Non-pigmented ciliary epithelial cell (primary cell): ENCODE measurements at regions not wholly inside any gene's neighbourhood (a gene's known extent, or its start where the extent isn't known, plus 50 kb on each side); places are given as distances from the start of the nearest gene placed in this dataset.
A peak's percentile ranks its signal among the peaks of the same experiment; 100 is the strongest.

Experiments used
- DNase-seq: peaks from one replicate; pipeline ENCODE4 v3.0.0-alpha.2; 2010; ENCODE audit warnings: low read depth

- DNase-seq = no peak
These were observed 266.7 kb upstream of the KLF6 start for GRCh38 chr10:4051641-4052151.

- DNase-seq = no peak
These were observed 266.1 kb upstream of the KLF6 start for GRCh38 chr10:4051011-4051640.

DNA sequence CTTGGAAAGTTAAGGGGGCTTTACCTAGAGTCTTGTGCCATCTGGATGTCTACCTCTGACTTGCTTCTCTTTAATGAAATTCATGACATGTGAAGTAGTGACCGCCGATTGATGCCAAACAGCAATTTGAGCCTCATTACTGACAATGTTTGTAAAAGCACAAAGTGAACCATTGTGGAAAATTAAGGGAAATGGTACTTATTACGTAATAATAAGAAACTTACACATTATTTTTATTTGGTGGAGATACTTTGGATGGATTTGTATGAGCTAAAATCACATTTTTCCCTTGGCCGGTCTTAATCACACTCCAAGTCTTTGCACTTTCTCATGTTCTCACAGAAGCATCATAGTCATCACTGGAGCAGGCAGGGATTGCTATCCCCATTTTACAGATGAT lies 265.1 kb upstream of the KLF6 start:
- DNase-seq = no peak

DNA sequence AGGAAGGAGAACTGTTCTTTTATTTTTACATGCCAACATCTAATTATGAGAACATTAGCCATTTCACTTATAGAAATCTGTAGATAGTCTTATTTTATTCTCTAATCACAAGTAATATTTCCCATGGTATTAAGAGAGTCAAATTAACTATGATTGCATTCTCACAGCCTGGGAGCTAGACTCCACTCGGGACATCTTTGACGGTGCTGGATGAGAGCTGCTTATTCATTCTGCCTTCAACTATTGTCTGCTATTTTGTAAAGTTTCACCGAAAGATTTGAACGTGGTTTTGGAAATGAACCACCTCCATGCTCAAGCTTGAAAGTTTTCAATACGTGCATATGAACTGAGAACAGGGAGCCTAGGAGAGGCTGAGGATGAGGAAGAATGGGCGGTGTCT lies 264.3 kb upstream of the KLF6 start:
- no peak for DNase-seq

DNA sequence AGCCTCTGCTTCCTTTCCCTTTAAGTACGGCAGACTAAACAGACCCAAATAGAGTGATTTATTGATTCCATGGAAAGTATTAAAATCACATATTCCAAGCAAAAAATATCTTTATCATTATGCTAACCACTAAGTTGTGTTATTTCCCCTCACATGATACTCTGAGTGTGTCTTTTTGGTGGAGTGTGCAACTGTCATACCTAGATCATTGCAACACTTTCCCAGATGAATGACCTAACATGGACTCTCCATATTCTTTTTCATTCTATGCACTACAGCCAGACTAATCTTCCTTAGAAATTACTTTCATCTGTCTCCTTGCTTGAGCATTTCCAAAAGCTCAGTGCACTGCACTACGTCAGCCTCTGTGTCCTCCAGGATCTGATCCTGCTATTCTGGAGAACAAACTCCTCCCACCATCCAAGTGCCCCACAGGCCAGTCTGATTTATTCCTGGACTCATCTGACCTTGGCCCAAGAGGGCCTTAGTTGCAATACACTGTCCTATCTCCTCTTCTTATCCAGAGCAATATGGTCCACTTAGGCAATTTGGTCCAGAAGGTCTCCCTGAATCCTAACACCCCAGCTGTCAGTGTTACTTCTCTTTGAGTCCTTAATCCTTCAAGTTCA lies 263.3 kb upstream of the KLF6 start:
- DNase-seq = no peak

GRCh38 chr10:4046712-4047354 lies 261.8 kb upstream of the KLF6 start:
- DNase-seq = no peak

DNA sequence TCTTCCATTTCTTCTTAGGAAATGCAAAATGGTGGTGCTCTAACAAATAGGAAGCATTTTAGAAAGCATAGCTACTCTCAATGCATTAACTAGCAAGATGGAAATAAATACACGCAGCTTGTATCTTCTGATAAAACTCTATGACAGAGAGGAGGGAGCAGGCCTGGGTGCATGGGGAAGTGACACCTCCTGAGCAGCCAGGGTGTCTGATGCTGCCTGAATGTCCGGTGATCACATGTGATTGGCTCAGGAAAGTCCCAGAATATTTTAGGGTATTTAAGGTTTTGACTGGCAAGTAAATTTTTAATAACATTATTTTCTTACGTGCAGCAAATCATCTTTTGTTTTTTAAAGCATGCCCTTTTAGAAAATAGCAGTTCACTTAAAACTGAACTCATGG lies 261.0 kb upstream of the KLF6 start:
- DNase-seq = no peak

DNA sequence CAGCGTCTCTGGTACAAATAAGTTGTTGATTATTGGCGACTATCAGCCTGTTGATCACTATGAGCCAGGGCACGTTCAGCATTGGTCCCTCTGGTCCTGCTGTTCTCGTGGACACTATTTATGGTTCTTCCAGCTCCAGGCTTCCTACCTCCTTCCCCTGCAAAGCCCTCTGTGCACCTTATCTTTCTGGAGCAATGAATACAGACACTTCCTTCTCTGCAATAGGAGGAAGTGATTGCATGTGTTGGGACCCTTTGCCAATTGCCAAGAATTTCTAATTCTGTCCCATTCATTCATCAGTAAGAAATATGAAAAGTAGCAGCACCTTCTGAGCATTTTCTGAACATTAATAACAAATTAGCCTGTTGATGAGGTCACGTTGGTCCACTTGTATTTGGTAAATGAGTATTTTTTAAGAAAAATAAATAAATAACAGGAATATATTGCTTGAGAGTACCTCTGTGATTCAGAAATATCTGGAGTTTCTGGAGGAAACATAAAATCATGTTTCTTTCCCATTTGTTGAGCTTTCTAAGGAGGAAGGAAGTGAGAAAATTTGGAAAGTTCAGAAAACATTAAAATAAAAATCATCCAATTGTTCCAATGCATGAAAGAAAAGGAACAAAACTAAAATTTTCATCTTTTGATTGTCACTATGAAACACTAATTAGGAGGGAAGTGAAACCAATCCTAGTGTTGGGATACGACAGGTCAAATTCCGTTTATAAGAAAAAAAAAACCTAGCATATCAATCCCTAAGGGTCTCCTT lies 259.1 kb upstream of the KLF6 start:
- no peak for DNase-seq

DNA sequence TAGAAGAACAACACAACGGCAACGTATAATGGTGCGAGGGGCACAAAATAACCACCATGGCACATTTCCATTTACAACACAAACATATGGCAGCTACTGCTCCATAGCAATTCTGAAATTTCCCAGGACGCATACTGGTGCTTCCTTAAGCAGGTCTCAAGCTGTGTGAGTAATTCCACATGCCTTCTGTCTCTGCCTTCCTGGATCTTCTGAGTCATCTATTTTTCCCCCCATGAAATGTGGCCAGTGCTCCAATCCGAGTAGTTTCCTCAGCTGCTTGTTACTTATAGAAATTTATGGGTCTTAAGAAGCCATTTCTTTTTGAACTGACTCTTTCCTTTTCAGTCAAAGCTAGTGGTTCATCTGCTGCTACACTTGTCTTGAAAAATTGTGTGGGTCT lies 256.6 kb upstream of the KLF6 start:
- no peak for DNase-seq

- DNase-seq = no peak
These were observed 253.0 kb upstream of the KLF6 start for GRCh38 chr10:4038000-4038399.

GRCh38 chr10:4035599-4035945 lies 250.6 kb upstream of the KLF6 start:
- DNase-seq = no peak

DNA sequence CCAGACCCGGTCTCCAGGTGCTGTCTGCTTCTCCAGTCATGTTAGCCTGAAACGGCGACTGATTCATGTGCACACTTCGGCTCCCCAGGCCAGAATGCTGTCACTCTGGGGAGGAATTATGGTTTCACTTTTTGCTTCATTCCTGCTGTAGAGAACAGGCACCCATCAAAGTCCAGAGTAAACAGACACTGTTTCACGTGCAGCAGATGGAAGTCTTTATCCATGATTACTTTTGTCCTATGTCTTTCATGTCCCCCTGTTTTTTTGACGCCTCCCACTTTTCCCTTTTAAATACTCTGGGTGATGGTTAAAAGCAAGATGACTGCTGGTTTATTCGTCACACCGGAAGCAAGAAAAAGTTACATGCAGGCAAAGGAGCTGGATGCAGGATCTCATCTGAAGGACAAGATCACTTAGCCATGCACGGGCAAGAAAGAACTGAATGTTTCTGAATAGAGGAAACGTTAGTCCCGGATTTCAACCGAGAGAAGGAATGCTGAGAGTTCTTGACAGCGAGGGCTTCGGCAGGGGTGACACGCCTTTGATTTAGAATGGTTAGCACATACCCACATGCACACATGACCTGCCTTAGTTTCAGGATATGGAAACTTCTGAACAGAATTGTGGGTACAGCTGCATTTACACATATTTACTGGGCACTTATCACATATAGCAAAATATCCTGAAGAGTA lies 250.0 kb upstream of the KLF6 start:
- no peak for DNase-seq

- no peak for DNase-seq
These were observed 248.4 kb upstream of the KLF6 start for GRCh38 chr10:4033341-4033896.

GRCh38 chr10:4029866-4030265 lies 244.9 kb upstream of the KLF6 start:
- DNase-seq = no peak

GRCh38 chr10:4028854-4029583 lies 244.0 kb upstream of the KLF6 start:
- DNase-seq = no peak

GRCh38 chr10:4028027-4028471 lies 243.0 kb upstream of the KLF6 start:
- no peak for DNase-seq

DNA sequence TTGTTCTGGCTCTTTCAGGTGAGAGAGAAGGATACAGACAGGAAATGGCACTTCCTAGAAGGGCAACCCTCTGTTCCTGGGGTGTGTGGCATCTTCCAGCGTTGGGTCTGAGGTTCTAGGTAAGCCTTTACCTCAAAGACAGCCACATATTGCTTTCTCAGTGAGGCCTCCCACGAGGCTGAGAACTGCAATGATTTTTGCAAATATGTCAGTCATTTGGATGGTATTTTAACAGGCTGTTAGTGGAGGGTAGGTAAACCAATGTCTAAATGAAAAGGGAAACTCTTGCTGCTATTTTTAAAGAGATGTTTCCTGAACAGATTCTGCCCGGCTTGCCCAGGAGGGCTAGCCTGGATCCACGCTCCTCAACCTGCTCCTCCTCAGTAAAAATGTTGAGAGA lies 240.3 kb upstream of the KLF6 start:
- no peak for DNase-seq

- no peak for DNase-seq
These were observed 239.7 kb upstream of the KLF6 start for GRCh38 chr10:4024516-4025245.

DNA sequence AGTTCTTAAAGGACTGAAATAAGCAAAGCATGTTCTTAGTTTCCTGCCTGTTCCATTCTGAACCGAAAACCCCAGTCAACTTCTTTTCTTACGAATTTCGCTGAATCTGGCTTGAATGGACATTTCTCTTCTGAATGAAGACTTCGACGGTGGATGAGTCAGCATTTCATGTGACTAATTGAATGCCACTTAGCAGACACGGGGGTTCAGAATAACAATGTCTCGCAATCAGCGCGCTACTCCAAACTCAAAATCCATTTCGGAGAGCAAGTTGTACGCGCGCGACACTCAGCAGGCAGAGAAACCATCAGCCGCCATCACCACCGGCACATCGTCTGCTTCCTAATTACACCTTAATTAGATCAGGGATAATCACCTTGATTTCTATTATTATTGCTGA lies 239.0 kb upstream of the KLF6 start:
- DNase-seq = peak; percentile 8

DNA sequence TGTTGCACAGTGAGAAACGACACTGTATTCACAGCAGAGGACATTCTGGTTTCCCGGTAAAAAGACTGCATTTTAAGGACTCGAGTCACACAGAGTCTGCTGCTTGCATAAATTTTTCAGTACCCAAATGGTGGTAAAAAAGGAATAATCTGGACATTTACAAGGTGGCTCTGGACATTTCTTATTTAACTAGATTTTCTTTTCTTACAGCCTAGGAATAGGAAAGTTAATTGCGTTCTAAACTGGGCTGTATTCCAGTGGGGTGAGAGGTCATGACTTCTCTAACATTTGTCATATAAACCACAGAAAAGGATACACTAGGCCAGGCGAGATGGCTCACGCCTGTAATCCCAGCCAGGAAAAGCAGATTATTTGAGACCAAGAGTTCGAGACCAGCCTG lies 237.5 kb upstream of the KLF6 start:
- no peak for DNase-seq
